Left forelimb (tissue), 1 donor: ENCODE measurements at regions not wholly inside any gene's neighbourhood (a gene's known extent, or its start where the extent isn't known, plus 50 kb on each side); places are given as distances from the start of the nearest gene placed in this dataset.
"Not testable (repeated sequence)": the region's sequence is repeated elsewhere in the genome, so short reads cannot be mapped to it uniquely, and the experiment has no call there.

Source experiments
- DNase-seq: peaks from one replicate; pipeline ENCODE4 v3.0.0-alpha.2; 2018; ENCODE audit warnings: low spot score

- no peak for DNase-seq
Measured at GRCh38 chr2:144124882-144125281, 395.0 kb downstream of the ZEB2 start.

- DNase-seq, result no peak
Measured at GRCh38 chr2:144120487-144120886, 399.4 kb downstream of the ZEB2 start.

- no peak for DNase-seq
Measured at GRCh38 chr2:144117086-144117485, 402.8 kb downstream of the ZEB2 start.

GRCh38 chr2:144115739-144116291 lies 404.1 kb downstream of the ZEB2 start:
- no peak for DNase-seq

- DNase-seq, result no peak
Measured at GRCh38 chr2:144114760-144115159, 405.2 kb downstream of the ZEB2 start.

- DNase-seq, result no peak
Measured at GRCh38 chr2:144111437-144111836, 408.5 kb downstream of the ZEB2 start.

GRCh38 chr2:144106104-144106503 lies 413.8 kb downstream of the ZEB2 start:
- not testable (repeated sequence) for DNase-seq

GRCh38 chr2:144102386-144102785 lies 417.5 kb downstream of the ZEB2 start:
- no peak for DNase-seq

- DNase-seq, result no peak
Measured at GRCh38 chr2:144099780-144100377, 420.0 kb downstream of the ZEB2 start.

- DNase-seq, result no peak
Measured at GRCh38 chr2:144099340-144099739, 420.6 kb downstream of the ZEB2 start.

GRCh38 chr2:144097440-144098225 lies 422.3 kb downstream of the ZEB2 start:
- DNase-seq, result no peak

- DNase-seq, result no peak
Measured at GRCh38 chr2:144096531-144096930, 423.4 kb downstream of the ZEB2 start.

GRCh38 chr2:144094408-144095151 lies 425.3 kb downstream of the ZEB2 start:
- DNase-seq, result no peak

- DNase-seq, result no peak
Measured at GRCh38 chr2:144091622-144092021, 428.3 kb downstream of the ZEB2 start.

- no peak for DNase-seq
Measured at GRCh38 chr2:144088863-144089262, 431.1 kb downstream of the ZEB2 start.

- no peak for DNase-seq
Measured at GRCh38 chr2:144086965-144087364, 433.0 kb downstream of the ZEB2 start.

- no peak for DNase-seq
Measured at GRCh38 chr2:144085016-144085415, 434.9 kb downstream of the ZEB2 start.

GRCh38 chr2:144084114-144084661 lies 435.7 kb downstream of the ZEB2 start:
- no peak for DNase-seq

- no peak for DNase-seq
Measured at GRCh38 chr2:144083211-144083610, 436.7 kb downstream of the ZEB2 start.

GRCh38 chr2:144082777-144083176 lies 437.1 kb downstream of the ZEB2 start:
- DNase-seq, result no peak

GRCh38 chr2:144082327-144082726 lies 437.6 kb downstream of the ZEB2 start:
- no peak for DNase-seq

- no peak for DNase-seq
Measured at GRCh38 chr2:144081272-144081671, 438.6 kb downstream of the ZEB2 start.
